HUES6 (cell line): ENCODE measurements at regions not wholly inside any gene's neighbourhood (a gene's known extent, or its start where the extent isn't known, plus 50 kb on each side); places are given as distances from the start of the nearest gene placed in this dataset.
"Not testable (repeated sequence)": the region's sequence is repeated elsewhere in the genome, so short reads cannot be mapped to it uniquely, and the experiment has no call there.

ENCODE experiments used
- H3K27ac ChIP-seq: 2 replicates; pipeline ENCODE4 v1.7.0; 2013; ENCODE audit warnings: low read depth, mild to moderate bottlenecking, low read length, inconsistent platforms
- H3K27me3 ChIP-seq: 2 replicates; pipeline ENCODE4 v1.6.1; 2013; ENCODE audit warnings: low read length; ENCODE audit not compliant: control insufficient read depth, insufficient read depth
- H3K36me3 ChIP-seq: 2 replicates; pipeline ENCODE4 v1.6.1; 2013; ENCODE audit warnings: low read length; ENCODE audit not compliant: control insufficient read depth, insufficient read depth
- H3K4me1 ChIP-seq: 2 replicates; pipeline ENCODE4 v1.6.1; 2013; ENCODE audit warnings: low read length; ENCODE audit not compliant: control insufficient read depth, insufficient read depth
- H3K4me3 ChIP-seq: 2 replicates; pipeline ENCODE4 v1.5.1; 2013; ENCODE audit warnings: low read depth, low read length
- H3K9ac ChIP-seq: one replicate; pipeline ENCODE4 v1.6.1; 2013; ENCODE audit warnings: mild to moderate bottlenecking, low read length
- H3K9me3 ChIP-seq: 2 replicates; pipeline ENCODE4 v1.6.1; 2013; ENCODE audit warnings: low read depth, low read length; ENCODE audit not compliant: control insufficient read depth, insufficient read depth

GRCh38 chr2:83115606-83116005 lies 1343.5 kb downstream of the SUCLG1 start:
- Histone ChIP-seq H3K4me3 (no peak overlapping the region), H3K9me3 (no peaks in the 10 kb centered on the region; the same call in 1 of the 2 replicates), H3K36me3 (no peaks in the 10 kb centered on the region), H3K4me1 (no peaks in the 10 kb centered on the region), H3K27me3 (no peaks in the 10 kb centered on the region), H3K27ac (no peak overlapping the region), H3K9ac (no peak overlapping the region)

GRCh38 chr2:83115155-83115554 lies 1343.9 kb downstream of the SUCLG1 start:
- H3K9ac ChIP-seq: no peak overlapping the region
- no peak overlapping the region for H3K27ac ChIP-seq

GRCh38 chr2:83113953-83114352 lies 1345.1 kb downstream of the SUCLG1 start:
- Histone ChIP-seq H3K4me1 (no peaks in the 10 kb centered on the region), H3K4me3 (no peak overlapping the region), H3K9ac (no peak overlapping the region), H3K27me3 (no peaks in the 10 kb centered on the region), H3K9me3 (peaks cover 15% of the 10 kb centered on the region), H3K27ac (no peak overlapping the region), H3K36me3 (no peaks in the 10 kb centered on the region)

More at GRCh38 chr2:83115155-83115554, 1343.9 kb downstream of the SUCLG1 start:
- Histone ChIP-seq H3K4me1 (no peaks in the 10 kb centered on the region), H3K9me3 (peaks cover 4% of the 10 kb centered on the region), H3K27me3 (no peaks in the 10 kb centered on the region), H3K4me3 (no peak overlapping the region), H3K36me3 (no peaks in the 10 kb centered on the region)

- no peak overlapping the region for H3K9ac ChIP-seq
- H3K36me3 ChIP-seq: no peaks in the 10 kb centered on the region
- peaks cover 17% of the 10 kb centered on the region for H3K9me3 ChIP-seq
- no peak overlapping the region for H3K4me3 ChIP-seq
- H3K27ac ChIP-seq: no peak overlapping the region
- no peaks in the 10 kb centered on the region for H3K27me3 ChIP-seq
- no peaks in the 10 kb centered on the region for H3K4me1 ChIP-seq
These were observed 1346.2 kb downstream of the SUCLG1 start for GRCh38 chr2:83112858-83113257.

GRCh38 chr2:83109284-83109683 lies 1349.8 kb downstream of the SUCLG1 start:
- H3K27ac ChIP-seq: no peak overlapping the region
- H3K4me1 ChIP-seq: peaks cover 1% of the 10 kb centered on the region; the same call in 1 of the 2 replicates
- H3K4me3 ChIP-seq: no peak overlapping the region
- H3K9ac ChIP-seq: no peak overlapping the region
- peaks cover 23% of the 10 kb centered on the region for H3K9me3 ChIP-seq
- no peaks in the 10 kb centered on the region for H3K27me3 ChIP-seq
- H3K36me3 ChIP-seq: no peaks in the 10 kb centered on the region

- H3K9me3 ChIP-seq: peaks cover 23% of the 10 kb centered on the region
- no peak overlapping the region for H3K9ac ChIP-seq
- peaks cover 6% of the 10 kb centered on the region; the same call in 1 of the 2 replicates for H3K4me1 ChIP-seq
- H3K4me3 ChIP-seq: no peak overlapping the region
- no peak overlapping the region for H3K27ac ChIP-seq
- no peaks in the 10 kb centered on the region for H3K36me3 ChIP-seq
- no peaks in the 10 kb centered on the region for H3K27me3 ChIP-seq
These were observed 1352.2 kb downstream of the SUCLG1 start for GRCh38 chr2:83106853-83107252.

GRCh38 chr2:83104202-83104601 lies 1354.9 kb downstream of the SUCLG1 start:
- Histone ChIP-seq H3K36me3 (no peaks in the 10 kb centered on the region), H3K4me1 (peaks cover 6% of the 10 kb centered on the region; the same call in 1 of the 2 replicates), H3K27me3 (no peaks in the 10 kb centered on the region), H3K4me3 (no peak overlapping the region), H3K9me3 (peaks cover 14% of the 10 kb centered on the region), H3K27ac (no peak overlapping the region; the same call in 1 of the 2 replicates), H3K9ac (no peak overlapping the region)

GRCh38 chr2:83103613-83104012 lies 1355.5 kb downstream of the SUCLG1 start:
- Histone ChIP-seq H3K27me3 (no peaks in the 10 kb centered on the region), H3K9ac (no peak overlapping the region), H3K36me3 (no peaks in the 10 kb centered on the region), H3K9me3 (peaks cover 9% of the 10 kb centered on the region; the same call in 1 of the 2 replicates), H3K4me1 (peaks cover 6% of the 10 kb centered on the region; the same call in 1 of the 2 replicates), H3K4me3 (no peak overlapping the region), H3K27ac (0 out of 2 replicates have a peak overlapping the region, but pooled peaks have one; percentile 28)

- H3K27ac ChIP-seq, H3K9me3 ChIP-seq, H3K9ac ChIP-seq, H3K27me3 ChIP-seq, H3K4me3 ChIP-seq, H3K4me1 ChIP-seq, H3K36me3 ChIP-seq: not testable (repeated sequence)
These were observed 1370.0 kb downstream of the SUCLG1 start for GRCh38 chr2:83089051-83089450.

GRCh38 chr2:83085869-83086268 lies 1373.2 kb downstream of the SUCLG1 start:
- Histone ChIP-seq H3K4me1 (no peaks in the 10 kb centered on the region), H3K9ac (no peak overlapping the region), H3K36me3 (no peaks in the 10 kb centered on the region), H3K27me3 (no peaks in the 10 kb centered on the region), H3K9me3 (no peaks in the 10 kb centered on the region), H3K27ac (no peak overlapping the region), H3K4me3 (no peak overlapping the region)

GRCh38 chr2:83081826-83082690 lies 1377.0 kb downstream of the SUCLG1 start:
- Histone ChIP-seq H3K27me3 (no peaks in the 10 kb centered on the region), H3K4me3 (no peak overlapping the region)

More at GRCh38 chr2:83081826-83082690, 1377.0 kb downstream of the SUCLG1 start:
- no peaks in the 10 kb centered on the region for H3K9me3 ChIP-seq
- no peak overlapping the region for H3K27ac ChIP-seq
- H3K4me1 ChIP-seq: no peaks in the 10 kb centered on the region
- H3K36me3 ChIP-seq: no peaks in the 10 kb centered on the region
- H3K9ac ChIP-seq: no peak overlapping the region
